ENCODE measurements at regions not wholly inside any gene's neighbourhood (a gene's known extent, or its start where the extent isn't known, plus 50 kb on each side); places are given as distances from the start of the nearest gene placed in this dataset.
A peak's percentile ranks its signal among the peaks of the same experiment; 100 is the strongest.
"Not testable (repeated sequence)": the region's sequence is repeated elsewhere in the genome, so short reads cannot be mapped to it uniquely, and the experiment has no call there.

DNA sequence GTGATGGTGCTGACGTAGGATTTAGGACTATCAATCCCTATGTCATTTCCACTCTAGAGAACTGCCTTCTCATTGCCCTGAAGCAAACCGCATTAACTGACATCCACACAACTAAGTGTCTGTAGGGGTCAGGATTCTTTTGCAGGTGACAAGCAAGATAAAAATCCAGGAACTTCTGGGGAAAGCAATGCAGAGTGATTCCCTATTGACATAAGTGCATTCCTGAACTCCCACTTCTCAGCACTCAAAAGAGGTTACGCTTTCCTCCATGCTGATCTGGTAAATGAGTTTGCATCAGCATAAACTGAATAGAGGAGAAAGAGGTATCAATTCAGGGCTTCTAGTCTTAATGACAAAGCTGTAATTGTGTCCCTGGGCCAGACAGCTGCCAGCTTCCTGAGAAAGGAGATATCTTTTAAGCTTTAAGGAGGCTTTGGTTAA lies 224.6 kb upstream of the ISX start:
- DNase-seq = no peak

DNA sequence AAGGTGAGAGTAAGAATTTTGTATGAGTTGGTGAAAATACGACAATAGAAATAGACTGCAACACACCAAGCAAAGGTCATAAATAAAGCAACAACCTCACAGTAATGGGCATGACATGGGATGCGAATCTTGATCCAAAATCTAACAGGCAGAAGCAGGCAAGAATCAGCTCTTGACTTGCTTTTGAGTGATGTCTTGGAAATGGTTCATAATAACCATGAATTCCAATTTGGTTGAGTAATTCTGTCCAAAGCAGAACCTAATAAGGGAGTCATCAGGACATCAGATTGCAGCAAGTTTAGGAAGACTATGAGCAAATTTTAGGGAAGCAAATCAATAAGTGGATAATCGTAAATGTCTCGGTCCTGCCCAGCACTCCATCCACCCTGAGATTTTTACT lies 224.0 kb upstream of the ISX start:
- no peak for DNase-seq

DNA sequence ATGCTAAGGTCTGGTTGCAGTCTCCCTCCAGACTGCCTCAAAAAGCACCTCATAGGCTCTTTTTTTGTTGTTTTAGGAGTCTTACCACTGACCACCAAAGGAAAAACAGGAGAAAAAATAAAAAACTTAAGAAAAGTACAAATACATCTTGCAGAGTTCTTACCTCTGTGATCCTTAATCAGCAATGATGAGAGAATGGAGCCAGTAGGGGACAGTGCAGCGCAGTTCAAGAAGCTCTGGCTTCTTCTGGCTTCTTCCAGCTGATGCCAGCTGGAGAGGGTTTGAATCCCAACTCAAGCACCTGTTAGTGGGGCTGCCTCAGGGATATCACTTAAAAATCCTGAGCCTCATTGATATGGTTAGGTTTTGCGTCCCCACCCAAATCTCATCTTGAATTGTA lies 223.3 kb upstream of the ISX start:
- no peak for DNase-seq

DNA sequence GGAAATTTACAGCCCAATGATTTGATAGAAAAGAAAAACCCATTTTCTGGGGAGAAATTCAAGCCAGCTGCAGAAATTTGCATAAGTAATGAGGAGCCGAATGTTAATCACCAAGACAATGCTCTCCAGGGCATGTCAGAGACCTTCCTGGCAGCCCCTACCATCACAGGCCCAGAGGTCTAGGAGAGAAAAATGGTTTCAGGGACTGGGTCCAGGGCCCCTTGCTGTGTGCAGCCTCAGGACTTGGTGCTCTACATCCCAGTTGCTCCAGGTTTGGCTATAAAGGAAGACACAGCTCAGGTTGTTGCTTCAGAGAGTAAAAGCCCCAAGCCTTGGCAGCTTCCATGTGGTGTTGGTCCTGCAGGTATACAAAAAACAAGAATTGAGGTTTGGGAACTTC lies 222.2 kb upstream of the ISX start:
- DNase-seq = not testable (repeated sequence)

DNA sequence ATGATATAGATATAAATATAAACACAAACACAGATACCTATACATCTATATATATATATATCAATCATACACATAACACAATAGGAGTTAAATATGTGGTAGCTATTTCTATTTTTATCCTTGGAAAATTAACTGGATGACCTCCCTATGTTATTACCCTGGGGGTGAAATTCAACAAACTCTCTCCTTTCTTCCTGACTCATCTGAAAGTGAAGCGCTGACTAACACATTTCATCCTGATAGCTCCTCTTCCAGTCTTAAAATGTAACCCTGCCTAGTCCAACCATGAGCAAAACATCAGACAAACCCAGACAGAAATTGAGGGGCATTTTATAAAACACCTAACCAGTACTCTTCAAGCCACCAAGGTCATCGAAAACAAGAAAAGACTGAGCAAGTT lies 220.6 kb upstream of the ISX start:
- no peak for DNase-seq

DNA sequence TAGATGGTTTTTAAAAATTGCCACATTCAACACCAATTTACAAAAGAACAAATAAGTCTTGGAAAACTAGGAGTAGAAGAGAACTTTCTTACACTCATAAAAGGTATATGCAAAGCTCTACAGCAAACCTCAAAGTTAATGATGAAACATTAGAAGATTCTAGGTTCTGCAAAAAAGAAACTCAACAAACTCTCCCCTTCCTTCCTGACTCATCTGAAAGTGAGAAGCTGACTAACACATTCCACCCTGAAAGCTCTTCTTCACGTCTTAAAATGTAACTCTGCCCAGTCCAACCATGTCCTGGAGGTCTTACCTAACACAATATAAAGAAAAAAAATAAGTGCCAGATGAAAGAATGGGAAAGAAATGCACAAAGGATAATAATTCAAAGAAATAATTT lies 218.9 kb upstream of the ISX start:
- no peak for DNase-seq

DNA sequence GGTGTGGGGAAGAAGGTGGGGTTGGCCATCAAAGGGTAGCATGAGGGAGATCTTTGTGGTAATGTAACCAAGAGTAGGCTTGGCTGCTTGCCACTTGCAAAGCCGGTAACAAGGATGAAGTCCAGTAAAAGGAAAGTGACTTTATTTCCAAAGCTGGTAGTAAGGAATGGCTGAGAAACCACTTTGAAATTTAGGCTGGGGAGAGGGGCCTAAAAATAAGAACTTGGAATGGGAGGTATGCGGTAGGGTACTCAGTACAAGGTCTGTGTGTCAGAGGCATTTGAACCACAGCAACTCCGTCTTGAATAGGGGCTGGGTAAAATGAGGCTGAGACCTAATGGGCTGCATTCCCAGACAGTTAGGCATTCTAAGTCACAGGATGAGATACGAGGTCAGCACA lies 216.0 kb upstream of the ISX start:
- DNase-seq = no peak

DNA sequence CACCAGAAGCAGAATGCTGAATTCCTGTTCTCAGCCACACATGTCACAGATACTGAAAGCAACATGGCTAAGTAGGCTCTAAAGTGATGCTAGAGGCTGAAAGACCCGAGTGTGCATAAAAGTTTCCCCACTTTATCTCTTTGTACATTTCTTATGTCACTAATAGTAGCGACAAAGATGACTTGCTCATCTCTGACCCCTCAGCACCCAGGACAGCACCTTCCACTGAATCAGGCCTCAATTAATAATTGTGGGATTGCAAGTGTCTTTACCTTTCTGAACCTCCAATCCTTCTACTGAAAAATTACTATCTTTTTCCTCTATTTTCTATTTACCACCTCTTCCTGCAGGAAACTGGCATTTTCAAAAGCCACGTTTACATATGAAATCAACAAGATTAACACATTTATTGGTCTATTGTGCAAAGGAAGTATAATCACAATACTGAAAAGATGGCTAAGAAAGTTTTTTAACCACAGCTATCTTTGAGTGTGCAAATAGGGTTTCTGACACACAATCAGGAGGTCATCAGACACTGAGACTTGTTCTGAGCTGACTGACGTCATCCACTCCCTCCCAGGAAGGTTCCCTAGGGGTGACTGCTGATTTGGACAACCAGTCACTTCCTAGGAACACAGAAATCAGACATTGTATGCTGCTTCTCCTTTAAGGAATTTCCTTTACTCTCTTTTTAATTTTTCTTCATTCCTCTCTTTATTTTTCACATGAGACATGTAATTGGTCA lies 213.9 kb upstream of the ISX start:
- DNase-seq = no peak

DNA sequence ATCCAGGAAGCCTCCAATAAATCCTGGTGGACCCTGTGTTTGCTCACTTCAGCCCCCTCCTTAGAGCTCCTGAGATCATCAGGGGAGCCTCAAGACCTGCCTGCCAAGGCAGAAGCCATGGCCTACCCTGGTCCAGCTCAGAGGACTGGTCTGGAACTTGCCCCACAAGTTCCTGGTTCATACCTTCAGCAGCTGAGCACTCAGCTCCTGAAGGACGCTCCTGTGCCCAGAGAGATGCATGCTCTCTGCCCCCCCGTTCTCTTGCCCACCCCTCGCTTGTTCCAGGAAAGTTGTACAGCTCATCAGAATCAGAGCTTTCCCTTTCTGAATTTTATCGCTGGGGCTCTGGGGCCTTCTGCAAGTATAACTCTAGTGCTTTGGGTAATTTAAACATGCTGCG lies 210.5 kb upstream of the ISX start:
- no peak for DNase-seq

DNA sequence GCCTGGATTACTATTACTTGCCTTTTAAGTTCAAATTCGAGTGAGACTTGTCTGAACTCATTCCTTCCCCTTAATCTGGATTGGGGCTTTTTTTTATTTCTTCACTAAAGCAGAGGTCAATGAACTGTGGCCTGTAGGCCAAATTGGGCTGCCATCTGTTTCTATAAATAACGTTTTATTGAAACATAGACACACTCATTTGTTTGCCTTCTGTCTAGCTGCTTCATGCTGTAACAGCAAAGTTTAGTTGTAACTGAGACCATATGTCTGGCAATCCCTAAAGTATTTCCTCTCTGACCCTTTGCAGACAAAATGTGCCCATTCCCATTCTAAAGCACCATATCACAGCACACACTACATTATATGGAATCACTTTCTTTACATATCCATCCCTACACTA lies 207.9 kb upstream of the ISX start:
- DNase-seq = no peak

DNA sequence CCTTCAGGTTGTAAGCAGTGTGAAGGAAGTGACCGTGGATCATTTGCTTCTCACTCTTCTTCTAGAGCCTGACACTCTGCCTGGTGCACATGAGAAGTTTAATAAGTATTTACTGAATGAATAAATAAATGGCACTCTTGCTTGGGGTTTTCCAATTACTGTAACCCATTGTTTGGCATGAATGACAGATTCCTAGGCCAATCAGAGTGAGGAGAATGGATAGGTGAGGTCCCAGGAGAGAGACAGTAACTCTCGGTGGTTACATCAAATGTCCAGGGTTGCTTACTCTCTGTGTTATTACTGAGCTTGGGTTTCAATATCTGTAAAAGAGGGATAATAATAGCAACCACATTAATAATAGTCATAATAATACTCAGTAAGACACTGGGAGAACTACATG lies 204.2 kb upstream of the ISX start:
- no peak for DNase-seq

DNA sequence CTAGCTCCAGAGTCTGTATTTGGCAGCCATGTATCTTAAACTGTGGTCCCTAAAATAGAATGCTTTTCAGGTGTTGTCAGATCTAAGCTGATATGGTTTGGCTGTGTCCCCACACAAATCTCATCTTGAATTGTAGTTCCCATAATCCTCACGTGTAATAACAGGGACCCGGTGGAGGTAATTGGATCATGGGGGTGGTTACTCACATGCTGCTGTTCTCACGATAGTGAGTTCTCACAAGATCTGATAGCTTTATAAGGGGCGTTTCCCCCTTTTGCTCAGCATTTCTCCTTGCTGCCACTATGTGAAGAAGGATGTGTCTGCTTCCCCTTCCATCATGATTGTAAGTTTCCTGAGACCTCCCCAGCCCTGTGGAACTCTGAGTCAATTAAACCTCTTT lies 199.9 kb upstream of the ISX start:
- DNase-seq = no peak

DNA sequence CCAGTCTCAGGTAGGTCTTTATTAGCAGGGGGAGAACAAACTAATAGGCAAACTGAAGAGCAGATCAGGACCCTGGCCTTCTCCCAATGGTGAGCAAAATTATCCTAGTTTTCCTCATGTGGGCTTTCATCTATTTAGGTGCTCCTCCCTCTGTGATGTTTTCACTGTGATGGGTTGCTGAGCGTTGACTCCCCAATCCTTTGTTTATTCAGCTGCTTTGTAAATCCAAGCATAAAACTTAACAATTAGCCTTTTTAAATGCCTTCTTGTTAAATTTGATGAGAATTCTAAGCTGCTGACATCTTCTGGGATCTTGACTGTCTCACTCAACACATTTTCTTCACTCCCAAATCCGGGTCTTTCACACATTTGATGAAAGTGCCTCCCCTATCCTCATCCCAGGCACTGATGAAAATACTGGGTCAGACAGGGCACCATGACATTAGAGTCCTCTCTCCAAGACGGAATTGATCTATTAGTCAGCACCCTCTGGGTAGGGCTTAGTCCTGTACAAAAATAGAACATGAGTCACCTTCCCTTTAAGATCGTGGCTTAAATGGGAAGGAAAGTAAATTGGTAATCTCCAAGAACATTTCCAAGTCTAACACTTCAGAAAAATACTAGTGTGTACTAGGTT lies 199.3 kb upstream of the ISX start:
- DNase-seq = peak; percentile 10

DNA sequence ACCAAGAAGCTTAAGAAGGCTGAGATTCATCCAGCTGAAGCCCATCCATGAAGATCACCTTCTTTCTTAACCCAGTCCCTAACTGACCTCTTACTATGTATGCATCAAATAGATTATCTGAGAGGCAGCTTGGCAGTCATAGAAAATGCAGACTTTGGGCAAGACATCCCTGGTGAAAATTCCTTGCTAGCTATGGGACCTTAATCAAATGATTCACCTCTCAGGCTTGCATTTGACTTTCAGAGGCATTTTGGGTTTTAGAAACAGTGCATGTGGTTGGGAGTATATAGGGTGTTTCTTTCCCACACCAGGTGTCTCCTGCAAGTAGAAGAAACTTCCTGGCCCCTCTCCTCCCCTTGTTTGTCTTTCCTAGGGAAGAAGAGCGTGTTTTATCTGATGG lies 188.5 kb upstream of the ISX start:
- no peak for DNase-seq

DNA sequence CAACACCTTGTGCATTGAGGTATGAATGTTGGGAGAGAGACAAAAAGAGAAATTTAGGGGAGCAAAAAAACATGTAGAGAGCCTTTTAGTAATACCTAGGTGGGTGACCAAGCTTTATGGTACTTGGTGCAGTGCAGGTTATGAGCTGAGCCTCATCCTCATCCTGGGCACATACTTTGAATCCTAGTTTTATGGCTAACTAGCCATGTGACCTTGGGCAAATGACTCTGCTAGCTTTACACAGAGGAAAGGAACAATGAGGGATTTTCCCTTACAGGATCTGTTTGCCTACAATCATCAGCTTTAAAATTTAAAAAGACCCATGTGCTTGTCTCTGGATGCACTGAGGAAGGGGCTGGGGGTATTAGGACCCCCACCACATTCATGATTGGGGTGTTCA lies 187.8 kb upstream of the ISX start:
- DNase-seq = no peak

DNA sequence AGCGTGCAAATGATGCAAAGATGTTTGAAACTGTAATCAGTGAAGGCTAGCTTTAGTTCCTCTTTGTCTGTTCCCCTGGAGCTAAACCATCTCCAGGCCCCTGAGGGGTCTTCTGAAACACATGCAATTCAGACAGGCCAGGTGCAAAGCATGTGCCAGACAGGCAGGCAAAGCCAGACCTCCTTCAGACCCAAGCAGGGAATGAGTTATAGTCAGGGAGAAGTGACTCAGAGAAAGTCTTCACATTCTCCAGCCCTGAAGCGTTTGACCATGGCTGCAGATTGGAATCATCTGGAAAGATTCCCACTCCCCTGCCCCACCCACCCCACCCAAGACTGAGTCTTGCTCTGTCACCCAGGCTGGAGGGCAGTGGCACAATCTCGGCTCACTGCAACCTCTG lies 187.0 kb upstream of the ISX start:
- DNase-seq = no peak

DNA sequence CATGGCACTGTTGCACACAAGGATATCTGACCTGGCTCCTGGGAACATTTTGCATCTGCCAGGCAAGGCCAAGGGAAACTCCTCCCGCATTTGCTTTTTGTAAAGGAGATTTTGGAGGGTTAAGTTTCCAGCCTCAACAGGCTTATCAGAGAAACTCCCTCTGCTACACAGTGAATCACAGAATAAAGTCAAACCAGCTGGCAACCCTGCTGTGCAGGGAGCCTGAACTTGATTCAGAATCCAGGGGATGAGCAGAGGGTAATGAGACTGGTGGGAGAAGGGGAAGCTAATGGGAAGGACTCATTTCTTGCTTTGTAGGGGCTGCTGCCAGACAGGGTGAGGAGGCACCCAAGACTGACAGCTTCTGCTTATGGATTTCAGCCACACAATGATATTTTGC lies 185.3 kb upstream of the ISX start:
- DNase-seq = no peak

DNA sequence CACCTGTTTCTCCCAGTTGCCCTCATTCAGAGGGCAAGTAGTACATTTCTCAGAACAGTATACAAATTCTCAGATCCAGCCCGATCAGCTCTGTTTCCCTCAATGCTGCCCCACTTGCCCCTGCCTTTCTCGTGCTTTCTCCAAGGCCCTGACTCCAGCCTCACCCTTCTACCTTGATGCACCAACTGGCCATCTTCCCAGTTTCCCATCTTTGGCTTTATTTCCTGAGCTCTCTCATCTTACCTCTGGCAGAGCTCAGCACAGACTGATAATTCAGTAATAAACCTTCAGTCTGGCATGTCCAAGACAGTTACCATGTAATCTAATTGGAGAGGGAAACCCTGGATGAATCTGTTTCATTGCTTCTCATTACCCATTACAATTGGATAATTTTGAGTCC lies 184.5 kb upstream of the ISX start:
- DNase-seq = no peak

DNA sequence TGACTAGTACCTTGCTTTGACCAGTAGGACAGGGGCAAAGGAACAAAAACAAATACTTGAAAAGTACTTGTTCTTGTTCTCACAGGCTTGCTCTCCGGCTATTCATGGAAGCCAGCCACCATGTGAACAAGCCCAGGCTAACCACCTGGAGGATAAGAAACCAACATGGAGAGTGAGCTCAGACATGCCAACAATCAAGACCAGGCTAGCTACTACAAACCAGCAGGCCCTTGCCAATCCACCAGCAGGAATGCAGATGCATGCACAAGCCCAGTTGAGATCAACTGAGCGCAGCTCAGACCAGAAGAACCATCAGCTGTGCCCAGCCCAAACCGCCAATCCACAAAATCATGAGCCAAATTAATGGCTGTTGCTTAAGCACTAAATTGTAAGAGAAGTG lies 180.1 kb upstream of the ISX start:
- no peak for DNase-seq

DNA sequence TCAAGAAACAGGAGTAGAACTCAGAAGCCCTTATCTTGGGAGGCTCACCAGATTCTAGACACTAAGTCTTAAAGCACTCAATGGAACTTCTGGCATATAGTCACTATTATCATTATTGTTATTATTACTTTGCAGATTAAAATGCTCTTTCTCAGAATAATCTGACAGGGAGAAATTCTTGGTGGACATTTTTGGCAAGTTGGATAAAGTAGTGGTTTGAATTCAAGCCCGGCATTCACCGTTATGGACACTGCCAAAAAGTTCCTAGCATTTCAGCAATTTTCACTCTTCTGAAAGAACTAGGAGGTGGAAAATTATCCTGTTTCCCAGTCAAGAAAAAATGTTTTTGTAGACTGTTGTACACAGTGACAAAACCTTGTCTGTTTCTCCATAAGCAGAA lies 179.6 kb upstream of the ISX start:
- no peak for DNase-seq

DNA sequence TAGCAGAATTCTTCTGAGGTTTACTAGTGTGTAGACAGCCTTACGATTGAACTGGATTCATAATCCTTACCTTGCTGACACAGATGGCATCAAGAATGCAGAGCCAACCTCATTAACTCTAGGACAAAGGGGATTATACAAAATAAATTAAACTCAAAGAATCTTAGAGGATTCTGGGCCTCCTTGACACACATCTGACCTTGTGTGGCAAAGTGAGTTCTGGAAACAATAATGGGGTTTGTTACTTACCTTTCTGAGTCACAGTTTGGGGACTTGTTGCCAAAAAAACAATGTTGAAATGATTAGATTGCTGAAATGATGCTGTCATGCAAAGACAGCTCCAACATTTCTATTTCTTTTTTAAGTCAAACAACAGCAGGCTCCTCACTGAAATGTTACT lies 179.1 kb upstream of the ISX start:
- no peak for DNase-seq

DNA sequence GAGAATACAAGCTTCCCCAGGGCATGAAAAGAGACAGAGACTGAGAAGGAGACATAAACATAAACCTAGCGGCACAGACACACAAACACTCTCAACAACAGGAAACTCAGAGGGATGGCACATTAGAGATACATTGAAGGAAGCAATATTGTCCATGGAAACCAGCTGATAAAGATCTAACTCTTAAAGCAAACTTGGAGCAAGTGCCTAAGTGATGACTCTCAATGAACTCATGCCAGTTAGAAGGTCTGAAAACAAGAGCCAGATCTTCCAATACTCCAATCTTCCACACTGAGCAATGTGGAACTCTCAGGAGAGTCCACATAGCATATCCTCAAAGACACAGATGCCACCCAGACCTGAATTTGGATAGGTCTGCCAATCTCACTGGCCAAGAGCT lies 168.8 kb upstream of the ISX start:
- no peak for DNase-seq

DNA sequence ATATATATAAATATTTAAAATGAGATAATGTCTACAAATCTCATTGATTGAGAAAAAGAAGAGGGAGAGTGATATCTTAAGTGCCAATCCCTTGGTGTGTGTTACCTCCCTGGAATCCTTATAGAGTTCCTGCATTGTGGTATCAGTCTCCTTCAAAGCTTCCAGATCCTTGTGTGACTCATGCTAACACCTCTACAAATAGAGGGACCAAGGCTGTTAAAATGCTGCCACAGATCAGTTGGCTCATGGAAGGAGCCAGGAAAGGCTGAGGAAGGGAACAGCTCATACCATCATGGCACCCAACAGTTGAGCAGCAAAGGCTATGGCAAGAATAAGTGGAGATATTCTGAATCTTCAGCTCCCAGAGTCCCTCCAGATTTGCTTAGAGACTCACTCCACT lies 163.6 kb upstream of the ISX start:
- no peak for DNase-seq

DNA sequence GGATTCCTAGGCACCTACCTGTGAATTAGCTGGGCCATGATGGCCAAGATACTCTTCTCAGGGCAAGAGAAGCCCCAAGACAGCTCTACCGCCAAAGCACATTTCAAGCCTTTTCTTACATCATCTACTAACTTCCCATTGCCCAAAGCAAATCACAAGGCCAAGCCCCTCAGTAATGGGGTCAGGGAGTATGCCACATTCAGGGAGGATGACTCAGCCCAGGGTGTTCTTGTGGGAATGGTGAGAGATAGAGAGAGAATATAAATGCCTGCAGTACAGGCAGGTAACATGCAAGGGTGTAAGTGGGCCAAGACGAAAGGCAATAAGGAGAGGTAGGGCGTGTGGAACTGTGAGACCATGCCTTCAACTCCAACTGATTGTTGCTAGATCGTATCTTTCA lies 162.5 kb upstream of the ISX start:
- DNase-seq = no peak
